T-cell (primary cell): ENCODE measurements at regions not wholly inside any gene's neighbourhood (a gene's known extent, or its start where the extent isn't known, plus 50 kb on each side); places are given as distances from the start of the nearest gene placed in this dataset.

Experiments
- ATAC-seq, 4 experiments: fragments of 200-7000 bp in 3 of 4; fragments of 150-1000 bp in 1 of 4; cut with Tn5 transposase; replicated peaks in 1 of 4; 1 replicate in 3 of 4; 2 replicates in 1 of 4; pipeline ENCODE4 v1.10.0; 2021; ENCODE audit warnings: moderate library complexity in 3 of 4, mild to moderate bottlenecking in 2 of 4, moderate number of reproducible peaks in 1 of 4
- CTCF ChIA-PET, 2 donors: fragments of 300-600 bp; sonication (Branson Sonifier 250); formaldehyde crosslinking; loops; one replicate each; lab custom pipeline; 2022; ENCODE audit warnings: antibody characterized with exemption in 2 of 2; lab: Charles Lee
- POLR2A ChIA-PET, 2 donors: fragments of 300-600 bp; sonication (Branson Sonifier 250); formaldehyde crosslinking; loops; one replicate each; lab custom pipeline; 2022; ENCODE audit warnings: antibody characterized with exemption in 2 of 2; lab: Charles Lee
- DNase-seq, 35 experiments: peaks; one replicate each; pipeline versions ENCODE4 v3.0.0 to v3.0.0-alpha.2; 2013 to 2023
- H3K27ac ChIP-seq: one replicate; pipeline ENCODE4 v1.5.1; 2013; ENCODE audit warnings: low read length
- H3K27me3 ChIP-seq, 2 experiments: replicated peaks in 1 of 2; 1 replicate in 1 of 2; 2 replicates in 1 of 2; pipeline versions ENCODE4 v1.6.1 to v1.7.0; 2013; ENCODE audit warnings: low read length in 1 of 2, mixed read lengths in 1 of 2; ENCODE audit not compliant: control insufficient read depth in 2 of 2, insufficient read depth in 2 of 2; ENCODE audit errors: extremely low read depth in 1 of 2
- H3K36me3 ChIP-seq, 2 donors: 1 replicate in 1 of 2; 2 replicates in 1 of 2; pipeline versions ENCODE4 v1.6.1 to v1.7.0; 2013; ENCODE audit warnings: low read length in 1 of 2; ENCODE audit not compliant: control insufficient read depth in 2 of 2, insufficient read depth in 1 of 2; ENCODE audit errors: extremely low read depth in 1 of 2
- H3K4me1 ChIP-seq, 2 experiments: 1 replicate in 1 of 2; 2 replicates in 1 of 2; pipeline versions ENCODE4 v1.6.1 to v1.7.0; 2013; ENCODE audit warnings: low read length in 2 of 2, mixed read lengths in 1 of 2; ENCODE audit not compliant: insufficient read depth in 2 of 2, control insufficient read depth in 1 of 2; ENCODE audit errors: extremely low read depth in 1 of 2
- H3K4me3 ChIP-seq, 2 donors: 1 replicate in 1 of 2; 2 replicates in 1 of 2; pipeline versions ENCODE4 v1.5.1 to v1.7.0; 2013; ENCODE audit warnings: mild to moderate bottlenecking in 2 of 2, low read length in 1 of 2, moderate library complexity in 1 of 2; ENCODE audit not compliant: control insufficient read depth in 1 of 2; ENCODE audit errors: extremely low read depth in 1 of 2
- H3K9me3 ChIP-seq: 2 replicates; pipeline ENCODE4 v1.7.0; 2013
- H3K27ac Mint-ChIP-seq, 2 donors: one replicate each; pipeline ENCODE4 v1.8.0; 2020 to 2021; ENCODE audit warnings: mild to moderate bottlenecking in 2 of 2, mixed read lengths in 2 of 2
- H3K27me3 Mint-ChIP-seq, 2 donors: one replicate each; pipeline ENCODE4 v1.8.0; 2021 to 2022; ENCODE audit warnings: mixed read lengths in 2 of 2
- H3K36me3 Mint-ChIP-seq: one replicate; pipeline ENCODE4 v1.8.0; 2021; ENCODE audit warnings: mixed read lengths
- H3K4me1 Mint-ChIP-seq, 3 donors: one replicate each; pipeline ENCODE4 v1.8.0; 2020 to 2022; ENCODE audit warnings: mixed read lengths in 3 of 3, mild to moderate bottlenecking in 1 of 3
- H3K4me3 Mint-ChIP-seq, 3 donors: one replicate each; pipeline ENCODE4 v1.8.0; 2020 to 2022; ENCODE audit warnings: mild to moderate bottlenecking in 3 of 3, mixed read lengths in 3 of 3, moderate library complexity in 3 of 3
- H3K9me3 Mint-ChIP-seq, 3 donors: one replicate each; pipeline ENCODE4 v1.8.0; 2020 to 2022; ENCODE audit warnings: mixed read lengths in 3 of 3
- WGBS: methylation state at CpG from one replicate; pipeline ENCODE4 v1.1.5; 2013; ENCODE audit warnings: missing lambda C conversion rate; ENCODE audit not compliant: insufficient coverage; 5-methylcytosine and 5-hydroxymethylcytosine counted together

GRCh38 chr2:153770359-153770991 is 101.2 kb upstream of the GALNT13 start:
- H3K4me1 ChIP-seq = no peaks in the 10 kb centered on the region
- ATAC-seq (no peak), DNase-seq (no peak)
- H3K9me3 Mint-ChIP-seq = peaks cover 0 to 44% (median 37%) of the 10 kb centered on the region in 3 donors
- no peaks in the 10 kb centered on the region for H3K36me3 ChIP-seq
- no peak overlapping the region for H3K27ac ChIP-seq
- ChIA-PET POLR2A (no interaction called here), CTCF (no interaction called here)
- H3K27me3 Mint-ChIP-seq = no peaks in the 10 kb centered on the region
- no peak overlapping the region for H3K27ac Mint-ChIP-seq
- H3K27me3 ChIP-seq = peaks cover 0 to 2% of the 10 kb centered on the region in 2 experiments
- no peak overlapping the region for H3K4me3 Mint-ChIP-seq
- H3K4me1 Mint-ChIP-seq = no peaks in the 10 kb centered on the region
- no peak overlapping the region for H3K4me3 ChIP-seq
- H3K36me3 Mint-ChIP-seq = no peaks in the 10 kb centered on the region
- WGBS = 0% methylated on average over 1 of the region's 4 CpGs
- no peaks in the 10 kb centered on the region for H3K9me3 ChIP-seq

GRCh38 chr2:153780241-153780640 is 91.5 kb upstream of the GALNT13 start:
- H3K9me3 Mint-ChIP-seq = peaks cover 2 to 13% (median 8%) of the 10 kb centered on the region in 3 donors
- no peak overlapping the region for H3K27ac ChIP-seq
- H3K4me3 Mint-ChIP-seq = no peak overlapping the region
- no peak for DNase-seq
- no peaks in the 10 kb centered on the region for H3K9me3 ChIP-seq
- no peaks in the 10 kb centered on the region for H3K27me3 Mint-ChIP-seq
- no peak for ATAC-seq
- POLR2A ChIA-PET = interaction anchor here in 1 of 2 donors (0.6 kb wide), 1 partner anchor 115 kb away, joined by 3 read pairs; no protein-coding TSS in a partner anchor
- 50% methylated on average over 1 of the region's 2 CpGs for WGBS
- no peaks in the 10 kb centered on the region for H3K36me3 ChIP-seq
- no peaks in the 10 kb centered on the region for H3K36me3 Mint-ChIP-seq
- H3K4me1 ChIP-seq = no peaks in the 10 kb centered on the region
- no peak overlapping the region for H3K4me3 ChIP-seq
- no peaks in the 10 kb centered on the region for H3K27me3 ChIP-seq
- H3K4me1 Mint-ChIP-seq = no peaks in the 10 kb centered on the region
- CTCF ChIA-PET = no interaction called here
- H3K27ac Mint-ChIP-seq = no peak overlapping the region

- 80% methylated on average over 5 of the region's 5 CpGs for WGBS
- H3K27ac Mint-ChIP-seq = no peak overlapping the region
- Histone ChIP-seq H3K4me3 (no peak overlapping the region), H3K9me3 (no peaks in the 10 kb centered on the region), H3K36me3 (no peaks in the 10 kb centered on the region), H3K27ac (no peak overlapping the region), H3K27me3 (no peaks in the 10 kb centered on the region), H3K4me1 (no peaks in the 10 kb centered on the region)
- H3K4me3 Mint-ChIP-seq = no peak overlapping the region
- ChIA-PET POLR2A (no interaction called here), CTCF (no interaction called here)
- peaks cover 4 to 33% (median 17%) of the 10 kb centered on the region in 3 donors for H3K9me3 Mint-ChIP-seq
- no peaks in the 10 kb centered on the region for H3K27me3 Mint-ChIP-seq
- H3K4me1 Mint-ChIP-seq = no peaks in the 10 kb centered on the region
- H3K36me3 Mint-ChIP-seq = no peaks in the 10 kb centered on the region
- no peak for ATAC-seq
- DNase-seq = no peak
Measured at GRCh38 chr2:153786016-153786415, 85.7 kb upstream of the GALNT13 start.

- ATAC-seq (no peak), DNase-seq (no peak)
- Mint-ChIP-seq H3K4me3 (no peak overlapping the region), H3K27me3 (no peaks in the 10 kb centered on the region), H3K27ac (no peak overlapping the region), H3K36me3 (no peaks in the 10 kb centered on the region), H3K4me1 (no peaks in the 10 kb centered on the region), H3K9me3 (peaks cover 7 to 33% (median 14%) of the 10 kb centered on the region in 3 donors)
- no peaks in the 10 kb centered on the region for H3K4me1 ChIP-seq
- H3K27ac ChIP-seq = no peak overlapping the region
- ChIA-PET CTCF (no interaction called here), POLR2A (no interaction called here)
- no CpG with 5 or more reads among the region's 1 CpG for WGBS
- no peaks in the 10 kb centered on the region for H3K9me3 ChIP-seq
- no peaks in the 10 kb centered on the region for H3K27me3 ChIP-seq
- H3K4me3 ChIP-seq = no peak overlapping the region
- H3K36me3 ChIP-seq = no peaks in the 10 kb centered on the region
Measured at GRCh38 chr2:153787612-153788011, 84.1 kb upstream of the GALNT13 start.

- Mint-ChIP-seq H3K4me1 (no peaks in the 10 kb centered on the region), H3K27ac (no peak overlapping the region), H3K9me3 (peaks cover 0 to 10% (median 0%) of the 10 kb centered on the region in 3 donors), H3K4me3 (no peak overlapping the region), H3K36me3 (no peaks in the 10 kb centered on the region), H3K27me3 (no peaks in the 10 kb centered on the region)
- no peak overlapping the region for H3K27ac ChIP-seq
- ATAC-seq = no peak
- no peaks in the 10 kb centered on the region for H3K27me3 ChIP-seq
- ChIA-PET POLR2A (no interaction called here), CTCF (no interaction called here)
- H3K36me3 ChIP-seq = no peaks in the 10 kb centered on the region
- no peak overlapping the region for H3K4me3 ChIP-seq
- no peaks in the 10 kb centered on the region for H3K9me3 ChIP-seq
- DNase-seq = no peak
- no peaks in the 10 kb centered on the region for H3K4me1 ChIP-seq
Measured at GRCh38 chr2:153802671-153803070, 69.1 kb upstream of the GALNT13 start.

GRCh38 chr2:153808679-153809078 is 63.0 kb upstream of the GALNT13 start:
- no peak overlapping the region for H3K4me3 Mint-ChIP-seq
- Histone ChIP-seq H3K36me3 (no peaks in the 10 kb centered on the region), H3K4me3 (no peak overlapping the region), H3K27ac (no peak overlapping the region), H3K9me3 (no peaks in the 10 kb centered on the region), H3K27me3 (no peaks in the 10 kb centered on the region), H3K4me1 (no peaks in the 10 kb centered on the region)
- H3K27ac Mint-ChIP-seq = no peak overlapping the region
- H3K27me3 Mint-ChIP-seq = no peaks in the 10 kb centered on the region
- peaks cover 4 to 7% (median 6%) of the 10 kb centered on the region in 3 donors for H3K9me3 Mint-ChIP-seq
- ATAC-seq (no peak), DNase-seq (no peak)
- ChIA-PET POLR2A (no interaction called here), CTCF (no interaction called here)
- H3K36me3 Mint-ChIP-seq = no peaks in the 10 kb centered on the region
- no peaks in the 10 kb centered on the region for H3K4me1 Mint-ChIP-seq

GRCh38 chr2:153811516-153811915 is 60.2 kb upstream of the GALNT13 start:
- Histone ChIP-seq H3K4me1 (no peaks in the 10 kb centered on the region), H3K27me3 (no peaks in the 10 kb centered on the region), H3K9me3 (no peaks in the 10 kb centered on the region), H3K36me3 (no peaks in the 10 kb centered on the region), H3K4me3 (no peak overlapping the region), H3K27ac (no peak overlapping the region)
- CTCF ChIA-PET = no interaction called here
- no peaks in the 10 kb centered on the region for H3K27me3 Mint-ChIP-seq
- DNase-seq (no peak), ATAC-seq (no peak)
- H3K36me3 Mint-ChIP-seq = no peaks in the 10 kb centered on the region
- POLR2A ChIA-PET = no interaction called here
- H3K27ac Mint-ChIP-seq = no peak overlapping the region
- peaks cover 4 to 7% (median 6%) of the 10 kb centered on the region in 3 donors for H3K9me3 Mint-ChIP-seq
- no CpG with 5 or more reads among the region's 1 CpG for WGBS
- no peak overlapping the region for H3K4me3 Mint-ChIP-seq
- no peaks in the 10 kb centered on the region for H3K4me1 Mint-ChIP-seq
